Thyroid gland (tissue), 4 donors: ENCODE measurements at regions not wholly inside any gene's neighbourhood (a gene's known extent, or its start where the extent isn't known, plus 50 kb on each side); places are given as distances from the start of the nearest gene placed in this dataset.
A peak's percentile ranks its signal among the peaks of the same experiment; 100 is the strongest.
"Not testable (repeated sequence)": the region's sequence is repeated elsewhere in the genome, so short reads cannot be mapped to it uniquely, and the experiment has no call there.

Experiments used
- CTCF ChIP-seq, 6 experiments: fragments of 200-600 bp in 3 of 6; fragments of 450-650 bp in 3 of 6; sonication (generic) in 3 of 6; IDR thresholded peaks; one replicate each; pipeline ENCODE4 v1.5.1; 2016 to 2019; ENCODE audit warnings: antibody characterized with exemption in 6 of 6, mild to moderate bottlenecking in 2 of 6, inconsistent platforms in 1 of 6, moderate library complexity in 1 of 6
- POLR2A ChIP-seq, 2 donors: fragments of 450-650 bp; IDR thresholded peaks; one replicate each; pipeline ENCODE4 v1.6.1; 2017; ENCODE audit warnings: antibody characterized with exemption in 2 of 2, mild to moderate bottlenecking in 2 of 2, moderate library complexity in 1 of 2

- TF ChIP-seq CTCF (IDR thresholded peaks at IDR 0.05) = peak in 3 of 6 experiments; percentile 19 to 36 (median 20)
- TF ChIP-seq POLR2A (IDR thresholded peaks at IDR 0.05) = not testable (repeated sequence)
These were observed 405.1 kb upstream of the FRG2C start for GRCh38 chr3:75258825-75259683.
